H9 (cell line): ENCODE measurements at regions not wholly inside any gene's neighbourhood (a gene's known extent, or its start where the extent isn't known, plus 50 kb on each side); places are given as distances from the start of the nearest gene placed in this dataset.

Experiments used
- DNase-seq: peaks from one replicate; pipeline ENCODE4 v3.0.0-alpha.2; 2017
- H2AFZ ChIP-seq: one replicate; pipeline ENCODE4 v1.6.1; 2013; ENCODE audit warnings: mild to moderate bottlenecking, low read length, control low read depth, moderate library complexity
- H2AK5ac ChIP-seq: 2 replicates; pipeline ENCODE4 v1.6.1; 2013; ENCODE audit warnings: low read length, control low read depth, mixed read lengths; ENCODE audit not compliant: insufficient read length
- H2BK120ac ChIP-seq: one replicate; pipeline ENCODE4 v1.6.1; 2013; ENCODE audit warnings: low read depth, mild to moderate bottlenecking, low read length, control low read depth, inconsistent platforms; ENCODE audit not compliant: poor library complexity, severe bottlenecking
- H2BK12ac ChIP-seq: 2 replicates; pipeline ENCODE4 v1.6.1; 2013; ENCODE audit warnings: low read length, control low read depth, mixed read lengths, low read depth; ENCODE audit not compliant: insufficient read length
- H2BK15ac ChIP-seq: 2 replicates; pipeline ENCODE4 v1.6.1; 2013; ENCODE audit warnings: low read depth, low read length, control low read depth
- H2BK20ac ChIP-seq: one replicate; pipeline ENCODE4 v1.6.1; 2013; ENCODE audit warnings: low read depth, mild to moderate bottlenecking, low read length, control low read depth, inconsistent platforms; ENCODE audit not compliant: poor library complexity, severe bottlenecking
- H2BK5ac ChIP-seq: 2 replicates; pipeline ENCODE4 v1.6.1; 2013; ENCODE audit warnings: low read length, control low read depth, mixed read lengths; ENCODE audit not compliant: insufficient read length
- H3K14ac ChIP-seq: 2 replicates; pipeline ENCODE4 v1.6.1; 2013; ENCODE audit warnings: low read length, control low read depth; ENCODE audit not compliant: insufficient read depth
- H3K18ac ChIP-seq: 2 replicates; pipeline ENCODE4 v1.6.1; 2013; ENCODE audit warnings: low read depth, mild to moderate bottlenecking, mixed read lengths, low read length, control low read depth; ENCODE audit not compliant: insufficient read length
- H3K23ac ChIP-seq: 2 replicates; pipeline ENCODE4 v1.6.1; 2013; ENCODE audit warnings: low read length, control low read depth, mixed read lengths, low read depth; ENCODE audit not compliant: insufficient read length
- H3K23me2 ChIP-seq: 2 replicates; pipeline ENCODE4 v1.6.1; 2013; ENCODE audit warnings: low read depth, mild to moderate bottlenecking, mixed read lengths, low read length, control low read depth; ENCODE audit not compliant: insufficient read length, poor library complexity, severe bottlenecking
- H3K27ac ChIP-seq: 2 replicates; pipeline ENCODE4 v1.5.1; 2013; ENCODE audit warnings: low read length, control low read depth, mixed read lengths, low read depth; ENCODE audit not compliant: insufficient read length
- H3K27me3 ChIP-seq: 2 replicates; pipeline ENCODE4 v1.6.1; 2013; ENCODE audit warnings: low read length, control low read depth, inconsistent platforms; ENCODE audit not compliant: insufficient read depth
- H3K4ac ChIP-seq: 2 replicates; pipeline ENCODE4 v1.6.1; 2013; ENCODE audit warnings: low read depth, mild to moderate bottlenecking, control low read depth, inconsistent platforms, low read length, moderate library complexity
- H3K4me1 ChIP-seq: 2 replicates; pipeline ENCODE4 v1.6.1; 2013; ENCODE audit warnings: low read length, control low read depth, inconsistent platforms; ENCODE audit not compliant: insufficient read depth
- H3K4me2 ChIP-seq: 2 replicates; pipeline ENCODE4 v1.6.1; 2013; ENCODE audit warnings: low read length, control low read depth, mixed read lengths; ENCODE audit not compliant: insufficient read length, insufficient read depth
- H3K56ac ChIP-seq: 2 replicates; pipeline ENCODE4 v1.6.1; 2013; ENCODE audit warnings: low read depth, mild to moderate bottlenecking, mixed read lengths, low read length, control low read depth; ENCODE audit not compliant: insufficient read length
- H3K79me1 ChIP-seq: 2 replicates; pipeline ENCODE4 v1.6.1; 2013; ENCODE audit warnings: low read depth, mild to moderate bottlenecking, moderate library complexity, low read length, control low read depth, inconsistent platforms; ENCODE audit not compliant: insufficient read depth, poor library complexity, severe bottlenecking
- H3K79me2 ChIP-seq: 2 replicates; pipeline ENCODE4 v1.6.1; 2013; ENCODE audit warnings: low read length, control low read depth, inconsistent platforms; ENCODE audit not compliant: insufficient read depth
- H3K9ac ChIP-seq: 2 replicates; pipeline ENCODE4 v1.6.1; 2013; ENCODE audit warnings: low read length, control low read depth, mixed read lengths; ENCODE audit not compliant: insufficient read length; ENCODE audit errors: extremely low read depth
- H3K9me3 ChIP-seq: one replicate; pipeline ENCODE4 v1.6.1; 2013; ENCODE audit warnings: low read depth, low read length, inconsistent platforms; ENCODE audit not compliant: control insufficient read depth
- H3T11ph ChIP-seq: one replicate; pipeline ENCODE4 v1.6.1; 2013; ENCODE audit warnings: mild to moderate bottlenecking, low read length, control low read depth, inconsistent platforms
- H4K20me1 ChIP-seq: one replicate; pipeline ENCODE4 v1.6.1; 2013; ENCODE audit not compliant: control insufficient read depth, insufficient read length, insufficient read depth
- H4K5ac ChIP-seq: 2 replicates; pipeline ENCODE4 v1.6.1; 2013; ENCODE audit warnings: low read depth, mild to moderate bottlenecking, mixed read lengths, low read length, control low read depth; ENCODE audit not compliant: insufficient read length
- H4K8ac ChIP-seq: replicated peaks from 2 replicates; pipeline ENCODE4 v1.6.1; 2013; ENCODE audit warnings: low read length, control low read depth, mixed read lengths, low read depth; ENCODE audit not compliant: insufficient read length
- H4K91ac ChIP-seq: 2 replicates; pipeline ENCODE4 v1.6.1; 2013; ENCODE audit warnings: low read depth, mild to moderate bottlenecking, moderate library complexity, mixed read lengths, low read length, control low read depth; ENCODE audit not compliant: insufficient read length
- H3K27ac Mint-ChIP-seq, 3 experiments: 2 replicates in 2 of 3; 3 replicates in 1 of 3; pipeline ENCODE4 v1.8.0; 2020 to 2021; ENCODE audit warnings: mixed read lengths in 3 of 3, mild to moderate bottlenecking in 1 of 3, moderate library complexity in 1 of 3
- H3K27me3 Mint-ChIP-seq: 2 replicates; pipeline ENCODE4 v1.8.0; 2021; ENCODE audit warnings: low read depth, mild to moderate bottlenecking, moderate library complexity, mixed read lengths
- H3K36me3 Mint-ChIP-seq, 3 experiments: 2 replicates in 2 of 3; 3 replicates in 1 of 3; pipeline ENCODE4 v1.8.0; 2020 to 2021; ENCODE audit warnings: low read depth in 3 of 3, mixed read lengths in 3 of 3; ENCODE audit not compliant: insufficient read depth in 1 of 3
- H3K4me1 Mint-ChIP-seq, 2 experiments: 2 replicates each; pipeline ENCODE4 v1.8.0; 2020; ENCODE audit warnings: mixed read lengths in 2 of 2
- H3K4me3 Mint-ChIP-seq, 2 experiments: 2 replicates in 1 of 2; 3 replicates in 1 of 2; pipeline ENCODE4 v1.8.0; 2020 to 2021; ENCODE audit warnings: mild to moderate bottlenecking in 2 of 2, mixed read lengths in 2 of 2, moderate library complexity in 1 of 2
- H3K9me3 Mint-ChIP-seq, 2 experiments: 2 replicates in 1 of 2; 3 replicates in 1 of 2; pipeline ENCODE4 v1.8.0; 2020; ENCODE audit warnings: mild to moderate bottlenecking in 2 of 2, mixed read lengths in 2 of 2, moderate library complexity in 1 of 2
- CTCF ChIP-seq: fragments of 200-600 bp; sonication (generic); conservative IDR thresholded peaks from 3 replicates; pipeline ENCODE4 v1.8.0; 2021; ENCODE audit warnings: antibody characterized with exemption, mild to moderate bottlenecking
- WGBS: extraction: QIAGEN DNeasy Blood & Tissue Kit; methylation state at CpG from one replicate; pipeline ENCODE4 v1.1.7; 2013; ENCODE audit warnings: missing lambda C conversion rate, low lambda C conversion rate, mixed read lengths; ENCODE audit not compliant: insufficient read length; ENCODE audit errors: extremely low coverage; 5-methylcytosine and 5-hydroxymethylcytosine counted together

DNA sequence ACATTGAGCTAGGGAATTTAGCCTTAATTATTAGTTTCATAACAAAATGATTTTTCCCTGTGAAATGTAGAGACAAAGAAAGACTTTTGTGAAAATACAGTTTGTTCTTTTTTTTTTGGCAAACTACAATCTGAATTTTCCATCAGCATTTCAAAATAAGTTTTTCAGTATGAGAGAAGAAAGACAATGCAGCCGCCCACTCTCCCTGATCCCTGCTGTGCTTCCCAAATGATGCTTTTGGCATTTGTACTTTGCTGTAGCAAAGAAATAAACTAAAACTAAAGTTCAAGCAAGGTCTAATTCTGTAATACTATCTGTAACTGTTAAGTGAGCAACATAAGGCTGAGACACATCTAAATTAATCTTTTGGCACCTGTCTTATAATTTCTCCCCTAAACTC is 782.2 kb downstream of the VGLL3 start:
- Mint-ChIP-seq H3K9me3 (peaks cover 0 to 3% of the 10 kb centered on the region in 2 experiments; a peak in 1 of 5 replicates), H3K4me3 (no peak overlapping the region), H3K27me3 (no peaks in the 10 kb centered on the region), H3K4me1 (peaks cover 13 to 18% of the 10 kb centered on the region in 2 experiments), H3K36me3 (peaks cover 0 to 2% (median 0%) of the 10 kb centered on the region in 3 experiments; a peak in 2 of 7 replicates), H3K27ac (peak overlapping the region in 1 of 3 experiments; percentile 78; a peak in 2 of 7 replicates)
- Histone ChIP-seq H2AFZ (no peak overlapping the region), H2BK12ac (no peak overlapping the region), H4K91ac (no peak overlapping the region), H3K9me3 (no peaks in the 10 kb centered on the region), H3K23me2 (no peaks in the 10 kb centered on the region), H3K18ac (no peak overlapping the region), H3K9ac (no peak overlapping the region), H3K27me3 (no peaks in the 10 kb centered on the region), H3K23ac (no peak overlapping the region), H2BK120ac (no peak overlapping the region), H4K5ac (no peak overlapping the region), H3K4me1 (no peaks in the 10 kb centered on the region; the same call in 1 of the 2 replicates), H3K14ac (no peak overlapping the region), H3K56ac (no peak overlapping the region), H4K20me1 (no peaks in the 10 kb centered on the region), H3K27ac (no peak overlapping the region), H3K4me2 (no peak overlapping the region), H3K79me1 (no peaks in the 10 kb centered on the region), H2BK5ac (no peak overlapping the region), H3K79me2 (no peaks in the 10 kb centered on the region), H2AK5ac (no peak overlapping the region), H4K8ac (no peak overlapping the region), H3K4ac (no peak overlapping the region), H2BK20ac (no peak overlapping the region), H3T11ph (no peak overlapping the region), H2BK15ac (no peak overlapping the region)
- WGBS: no CpG with 5 or more reads among the region's 1 CpG
- no peak for TF ChIP-seq CTCF
- no peak for DNase-seq
